ENCODE measurements at regions not wholly inside any gene's neighbourhood (a gene's known extent, or its start where the extent isn't known, plus 50 kb on each side); places are given as distances from the start of the nearest gene placed in this dataset.

DNA sequence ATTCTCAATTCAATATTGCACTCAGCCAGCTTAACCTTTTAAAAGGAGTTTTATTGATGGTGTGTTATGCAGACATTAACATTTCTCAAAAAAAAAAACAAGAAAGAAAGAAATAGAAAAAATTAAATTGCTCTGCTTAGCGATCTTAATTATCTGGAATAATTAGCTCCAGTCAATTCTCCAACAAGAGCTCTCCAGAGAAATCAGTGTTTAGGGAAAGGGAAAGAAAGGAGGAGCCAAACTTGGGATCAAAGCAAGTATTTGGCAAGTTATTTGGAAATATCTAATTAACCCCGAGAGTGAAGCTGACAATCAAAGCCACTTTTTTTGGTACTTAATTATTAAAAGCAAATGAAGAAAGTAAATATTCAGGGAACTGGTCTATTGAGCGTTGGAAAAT is 60.7 kb upstream of the CAMK1G start:
- no peak overlapping the region for H4K91ac ChIP-seq (ENCODE audit: low read depth, low read length)
- DNase-seq = no peak
- no peaks in the 10 kb centered on the region for H3K79me2 ChIP-seq (ENCODE audit: control insufficient read depth, insufficient read depth, low read length, poor library complexity)
- H3K36me3 ChIP-seq (ENCODE audit: control insufficient read depth in 1 of 2, insufficient read depth in 2 of 2, low read length in 2 of 2) = no peaks in the 10 kb centered on the region
- no peaks in the 10 kb centered on the region for H3K4me1 ChIP-seq (ENCODE audit: control insufficient read depth in 1 of 2, insufficient read depth in 2 of 2, low read length in 2 of 2)
- H4K8ac ChIP-seq (ENCODE audit: low read depth, low read length) = no peak overlapping the region
- H3K4me2 ChIP-seq (ENCODE audit: low read length) = no peak overlapping the region
- no peak overlapping the region for H3K4ac ChIP-seq (ENCODE audit: low read depth, low read length)
- no peak overlapping the region for H2AK5ac ChIP-seq (ENCODE audit: low read length)
- no peak overlapping the region for H3K18ac ChIP-seq (ENCODE audit: low read length)
- H3K9ac ChIP-seq (ENCODE audit: low read length) = no peak overlapping the region
- no peaks in the 10 kb centered on the region for H3K79me1 ChIP-seq (ENCODE audit: low read length)
- H3K14ac ChIP-seq (ENCODE audit: low read length) = no peak overlapping the region
- no peak overlapping the region for H4K12ac ChIP-seq (ENCODE audit: low read depth, low read length)
- no peaks in the 10 kb centered on the region for H3K9me3 ChIP-seq (ENCODE audit: insufficient read depth, low read depth, low read length)
- H2BK5ac ChIP-seq (ENCODE audit: low read depth, low read length, poor library complexity) = no peak overlapping the region
- no peak overlapping the region for H3K23ac ChIP-seq (ENCODE audit: low read length)
- no peak overlapping the region for H3K27ac ChIP-seq (ENCODE audit: low read depth, low read length)
- no peak overlapping the region for H2AFZ ChIP-seq (ENCODE audit: insufficient read depth, low read length, poor library complexity)
- H2BK120ac ChIP-seq (ENCODE audit: insufficient read depth, low read length, poor library complexity) = no peak overlapping the region
- H3K27me3 ChIP-seq (ENCODE audit: insufficient read depth, low read length) = no peaks in the 10 kb centered on the region
- WGBS (ENCODE audit: extremely low coverage, insufficient coverage, insufficient read length) = no CpG with 5 or more reads among the region's 3 CpGs
- H3K4me3 ChIP-seq (ENCODE audit: low read depth, low read length) = no peak overlapping the region
- no peak overlapping the region for H2BK12ac ChIP-seq (ENCODE audit: low read length)

DNA sequence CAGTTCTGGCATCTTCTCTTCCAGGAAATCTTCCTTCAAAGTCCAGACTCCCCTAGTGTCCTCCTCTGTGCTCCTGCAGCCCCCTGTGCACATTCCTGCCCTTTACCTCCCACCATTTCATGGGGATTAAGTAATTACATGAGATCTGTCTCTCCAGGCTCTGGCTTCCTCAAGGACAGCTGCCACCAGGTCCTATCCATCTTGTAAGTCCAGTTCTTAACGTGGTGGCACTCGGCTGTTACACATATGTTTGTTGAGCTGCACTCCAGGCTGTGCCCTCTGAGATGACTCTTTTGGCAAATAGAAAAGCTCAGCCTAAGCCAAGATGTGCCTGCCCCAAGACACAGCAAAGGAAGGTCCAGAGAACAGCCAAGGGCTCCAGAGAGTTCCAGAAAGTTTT is 57.4 kb upstream of the CAMK1G start:
- Histone ChIP-seq H4K12ac (ENCODE audit: low read depth, low read length) (no peak overlapping the region), H2BK120ac (ENCODE audit: insufficient read depth, low read length, poor library complexity) (no peak overlapping the region), H4K8ac (ENCODE audit: low read depth, low read length) (no peak overlapping the region), H3K27ac (ENCODE audit: low read depth, low read length) (no peak overlapping the region), H3K14ac (ENCODE audit: low read length) (no peak overlapping the region), H2BK12ac (ENCODE audit: low read length) (no peak overlapping the region), H3K9me3 (ENCODE audit: insufficient read depth, low read depth, low read length) (no peaks in the 10 kb centered on the region), H3K18ac (ENCODE audit: low read length) (no peak overlapping the region), H3K4ac (ENCODE audit: low read depth, low read length) (no peak overlapping the region), H3K9ac (ENCODE audit: low read length) (no peak overlapping the region), H2AFZ (ENCODE audit: insufficient read depth, low read length, poor library complexity) (no peak overlapping the region), H3K27me3 (ENCODE audit: insufficient read depth, low read length) (no peaks in the 10 kb centered on the region), H3K36me3 (ENCODE audit: control insufficient read depth in 1 of 2, insufficient read depth in 2 of 2, low read length in 2 of 2) (no peaks in the 10 kb centered on the region), H3K4me2 (ENCODE audit: low read length) (no peak overlapping the region), H3K23ac (ENCODE audit: low read length) (no peak overlapping the region), H3K79me1 (ENCODE audit: low read length) (no peaks in the 10 kb centered on the region), H3K4me3 (ENCODE audit: low read depth, low read length) (no peak overlapping the region), H2AK5ac (ENCODE audit: low read length) (no peak overlapping the region), H4K91ac (ENCODE audit: low read depth, low read length) (no peak overlapping the region), H3K79me2 (ENCODE audit: control insufficient read depth, insufficient read depth, low read length, poor library complexity) (no peaks in the 10 kb centered on the region), H2BK5ac (ENCODE audit: low read depth, low read length, poor library complexity) (no peak overlapping the region), H3K4me1 (ENCODE audit: control insufficient read depth in 1 of 2, insufficient read depth in 2 of 2, low read length in 2 of 2) (no peaks in the 10 kb centered on the region)
- no peak for DNase-seq
- WGBS (ENCODE audit: extremely low coverage, insufficient coverage, insufficient read length) = no CpG with 5 or more reads among the region's 2 CpGs

DNA sequence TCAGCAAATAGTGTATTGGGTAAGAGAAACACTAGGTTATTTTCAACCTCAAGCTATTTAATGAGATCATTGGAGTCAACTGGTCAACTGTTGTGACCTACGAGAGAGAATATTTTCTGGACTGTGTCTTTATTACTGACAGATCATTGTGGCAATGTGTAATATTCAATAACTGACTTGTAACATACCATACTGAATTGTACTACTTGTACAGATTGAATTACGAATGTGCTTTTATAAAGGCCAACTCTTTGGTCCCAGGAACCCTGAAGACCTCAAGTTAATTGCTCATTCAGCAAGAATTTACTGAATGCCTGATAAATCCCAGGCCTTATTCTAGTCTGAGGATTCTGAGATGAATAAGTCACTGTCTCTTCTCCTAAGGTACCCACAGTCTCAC is 56.1 kb upstream of the CAMK1G start:
- Histone ChIP-seq H3K4me1 (ENCODE audit: control insufficient read depth in 1 of 2, insufficient read depth in 2 of 2, low read length in 2 of 2) (no peaks in the 10 kb centered on the region), H4K12ac (ENCODE audit: low read depth, low read length) (no peak overlapping the region), H3K18ac (ENCODE audit: low read length) (no peak overlapping the region), H4K8ac (ENCODE audit: low read depth, low read length) (no peak overlapping the region), H3K23ac (ENCODE audit: low read length) (no peak overlapping the region), H3K79me2 (ENCODE audit: control insufficient read depth, insufficient read depth, low read length, poor library complexity) (no peaks in the 10 kb centered on the region), H3K27me3 (ENCODE audit: insufficient read depth, low read length) (no peaks in the 10 kb centered on the region), H3K4ac (ENCODE audit: low read depth, low read length) (no peak overlapping the region), H3K9me3 (ENCODE audit: insufficient read depth, low read depth, low read length) (no peaks in the 10 kb centered on the region), H2AFZ (ENCODE audit: insufficient read depth, low read length, poor library complexity) (no peak overlapping the region), H3K27ac (ENCODE audit: low read depth, low read length) (no peak overlapping the region), H3K79me1 (ENCODE audit: low read length) (no peaks in the 10 kb centered on the region), H2BK12ac (ENCODE audit: low read length) (no peak overlapping the region), H2BK5ac (ENCODE audit: low read depth, low read length, poor library complexity) (no peak overlapping the region), H2AK5ac (ENCODE audit: low read length) (no peak overlapping the region), H3K4me3 (ENCODE audit: low read depth, low read length) (no peak overlapping the region), H4K91ac (ENCODE audit: low read depth, low read length) (no peak overlapping the region), H3K36me3 (ENCODE audit: control insufficient read depth in 1 of 2, insufficient read depth in 2 of 2, low read length in 2 of 2) (no peaks in the 10 kb centered on the region), H3K9ac (ENCODE audit: low read length) (no peak overlapping the region), H2BK120ac (ENCODE audit: insufficient read depth, low read length, poor library complexity) (no peak overlapping the region), H3K4me2 (ENCODE audit: low read length) (no peak overlapping the region), H3K14ac (ENCODE audit: low read length) (no peak overlapping the region)
- peak in 1 of 2 donors; percentile 7 for DNase-seq
- no CpG with 5 or more reads among the region's 2 CpGs for WGBS (ENCODE audit: extremely low coverage, insufficient coverage, insufficient read length)

DNA sequence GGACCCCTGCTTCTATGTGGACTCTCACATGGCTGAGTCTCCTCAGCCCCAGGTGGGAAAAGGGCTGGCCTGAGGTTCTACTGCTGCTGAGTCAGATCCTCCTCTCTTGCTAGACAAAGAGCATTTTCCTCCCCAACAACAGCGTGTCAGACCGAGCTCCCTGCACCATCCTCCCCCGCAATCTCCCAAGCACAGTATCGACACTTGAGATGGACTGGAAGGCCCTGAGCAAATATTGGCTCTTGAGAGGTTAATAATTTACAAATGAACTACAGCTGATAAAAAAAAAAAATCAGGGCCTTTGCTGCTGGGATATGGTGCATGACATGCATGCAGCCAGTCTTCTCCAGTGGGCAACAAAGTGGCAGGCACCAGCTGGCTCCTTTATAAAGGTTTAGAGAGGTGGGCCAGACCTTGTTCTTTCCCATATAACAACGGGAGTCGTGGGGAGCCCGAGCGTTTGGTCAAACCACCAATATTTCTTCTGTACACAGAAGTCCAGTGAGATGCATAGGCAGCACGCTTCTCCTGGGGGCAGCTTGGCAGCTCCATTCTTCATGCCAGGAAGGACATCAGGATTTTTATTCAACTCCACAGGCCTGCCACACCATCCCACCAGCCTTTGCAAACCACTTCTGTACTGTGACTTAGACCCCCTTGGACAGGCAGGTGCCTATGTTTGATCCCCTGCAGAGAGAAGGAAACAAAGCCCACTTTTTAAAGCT is 55.4 kb upstream of the CAMK1G start:
- Histone ChIP-seq H4K91ac (ENCODE audit: low read depth, low read length) (no peak overlapping the region), H3K9me3 (ENCODE audit: insufficient read depth, low read depth, low read length) (no peaks in the 10 kb centered on the region), H2BK5ac (ENCODE audit: low read depth, low read length, poor library complexity) (no peak overlapping the region), H2BK120ac (ENCODE audit: insufficient read depth, low read length, poor library complexity) (no peak overlapping the region), H3K4me1 (ENCODE audit: control insufficient read depth in 1 of 2, insufficient read depth in 2 of 2, low read length in 2 of 2) (no peaks in the 10 kb centered on the region), H3K4me2 (ENCODE audit: low read length) (no peak overlapping the region), H3K27ac (ENCODE audit: low read depth, low read length) (no peak overlapping the region), H3K79me2 (ENCODE audit: control insufficient read depth, insufficient read depth, low read length, poor library complexity) (no peaks in the 10 kb centered on the region), H4K12ac (ENCODE audit: low read depth, low read length) (no peak overlapping the region), H3K79me1 (ENCODE audit: low read length) (no peaks in the 10 kb centered on the region), H3K9ac (ENCODE audit: low read length) (no peak overlapping the region), H2AK5ac (ENCODE audit: low read length) (no peak overlapping the region), H2BK12ac (ENCODE audit: low read length) (no peak overlapping the region), H3K18ac (ENCODE audit: low read length) (no peak overlapping the region), H3K4ac (ENCODE audit: low read depth, low read length) (no peak overlapping the region), H3K23ac (ENCODE audit: low read length) (no peak overlapping the region), H2AFZ (ENCODE audit: insufficient read depth, low read length, poor library complexity) (no peak overlapping the region), H3K4me3 (ENCODE audit: low read depth, low read length) (no peak overlapping the region), H3K27me3 (ENCODE audit: insufficient read depth, low read length) (no peaks in the 10 kb centered on the region), H4K8ac (ENCODE audit: low read depth, low read length) (no peak overlapping the region), H3K36me3 (ENCODE audit: control insufficient read depth in 1 of 2, insufficient read depth in 2 of 2, low read length in 2 of 2) (no peaks in the 10 kb centered on the region), H3K14ac (ENCODE audit: low read length) (no peak overlapping the region)
- DNase-seq = no peak
- WGBS (ENCODE audit: extremely low coverage, insufficient coverage, insufficient read length) = no CpG with 5 or more reads among the region's 9 CpGs
